ENCODE measurements at regions not wholly inside any gene's neighbourhood (a gene's known extent, or its start where the extent isn't known, plus 50 kb on each side); places are given as distances from the start of the nearest gene placed in this dataset.

DNA sequence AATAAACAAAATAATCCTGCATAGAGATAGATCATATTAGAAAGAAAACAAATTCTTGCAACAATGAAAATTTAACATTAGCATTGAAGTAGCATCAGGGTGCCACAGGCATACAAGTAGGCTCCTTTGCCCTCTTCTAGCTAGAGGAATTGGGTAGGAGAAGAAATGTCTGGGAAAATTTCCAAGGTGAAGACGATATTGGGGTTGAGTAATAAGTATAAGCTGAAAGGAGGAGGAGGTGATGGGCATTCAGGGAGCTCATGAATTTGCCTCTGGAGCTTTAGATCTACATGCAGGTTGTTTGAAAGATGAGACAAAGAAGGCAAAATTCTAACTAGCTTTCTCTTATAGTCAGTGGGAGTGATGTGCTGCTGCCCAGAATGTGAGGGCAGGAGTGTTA is 504.9 kb downstream of the CCDC85A start:
- no peak overlapping the region for H3K4me2 ChIP-seq (ENCODE audit: low read depth, low read length, poor library complexity, severe bottlenecking)
- no peak overlapping the region for H3K4me3 ChIP-seq (ENCODE audit: low read length, poor library complexity, severe bottlenecking)
- no peak overlapping the region for H2AFZ ChIP-seq (ENCODE audit: low read length)
- no peaks in the 10 kb centered on the region for H3K79me2 ChIP-seq (ENCODE audit: insufficient read depth, low read length)
- TF ChIP-seq, protein P1, sequence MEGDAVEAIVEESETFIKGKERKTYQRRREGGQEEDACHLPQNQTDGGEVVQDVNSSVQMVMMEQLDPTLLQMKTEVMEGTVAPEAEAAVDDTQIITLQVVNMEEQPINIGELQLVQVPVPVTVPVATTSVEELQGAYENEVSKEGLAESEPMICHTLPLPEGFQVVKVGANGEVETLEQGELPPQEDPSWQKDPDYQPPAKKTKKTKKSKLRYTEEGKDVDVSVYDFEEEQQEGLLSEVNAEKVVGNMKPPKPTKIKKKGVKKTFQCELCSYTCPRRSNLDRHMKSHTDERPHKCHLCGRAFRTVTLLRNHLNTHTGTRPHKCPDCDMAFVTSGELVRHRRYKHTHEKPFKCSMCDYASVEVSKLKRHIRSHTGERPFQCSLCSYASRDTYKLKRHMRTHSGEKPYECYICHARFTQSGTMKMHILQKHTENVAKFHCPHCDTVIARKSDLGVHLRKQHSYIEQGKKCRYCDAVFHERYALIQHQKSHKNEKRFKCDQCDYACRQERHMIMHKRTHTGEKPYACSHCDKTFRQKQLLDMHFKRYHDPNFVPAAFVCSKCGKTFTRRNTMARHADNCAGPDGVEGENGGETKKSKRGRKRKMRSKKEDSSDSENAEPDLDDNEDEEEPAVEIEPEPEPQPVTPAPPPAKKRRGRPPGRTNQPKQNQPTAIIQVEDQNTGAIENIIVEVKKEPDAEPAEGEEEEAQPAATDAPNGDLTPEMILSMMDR (conservative IDR thresholded peaks at IDR 0.05; ENCODE audit: low read length): no peak
- no peak for TF ChIP-seq EZH2phosphoT487 (IDR thresholded peaks at IDR 0.05; ENCODE audit: borderline replicate concordance)
- no peaks in the 10 kb centered on the region for H3K9me2 ChIP-seq (replicated peaks; ENCODE audit: low read depth, low read length)
- H3F3A ChIP-seq (ENCODE audit: low read depth): no peaks in the 10 kb centered on the region
- H3K36me3 ChIP-seq (ENCODE audit: insufficient read depth, low read length): no peaks in the 10 kb centered on the region
- H3K9me3 ChIP-seq (ENCODE audit: insufficient read depth, low read depth, low read length): no peaks in the 10 kb centered on the region
- H4K20me1 ChIP-seq (ENCODE audit: insufficient read depth, low read length, poor library complexity, severe bottlenecking): no peaks in the 10 kb centered on the region
- no peaks in the 10 kb centered on the region for H3K4me1 ChIP-seq (ENCODE audit: insufficient read depth, low read length, poor library complexity, severe bottlenecking)
- H3K9ac ChIP-seq (ENCODE audit: low read depth, low read length, poor library complexity, severe bottlenecking): no peak overlapping the region
- no peaks in the 10 kb centered on the region for H3K27me3 ChIP-seq (ENCODE audit: insufficient read depth, low read length, poor library complexity, severe bottlenecking)

DNA sequence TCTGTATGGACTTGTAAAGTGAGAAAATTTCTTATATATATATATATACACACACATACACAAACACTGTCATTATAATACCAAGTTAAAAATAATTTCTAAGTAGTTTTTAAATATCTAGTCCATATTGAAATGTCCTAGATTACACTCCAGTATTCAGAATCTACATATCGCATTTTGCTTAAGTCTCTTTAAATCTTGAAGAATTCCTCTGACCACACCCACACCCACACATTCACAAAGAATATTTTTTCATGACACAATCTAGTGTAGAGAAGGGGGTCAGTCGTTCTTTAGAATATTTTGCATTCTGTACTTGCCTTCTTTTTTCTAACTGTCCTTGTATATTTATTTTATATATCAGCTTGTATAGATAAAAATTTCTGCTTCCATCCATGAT is 509.7 kb downstream of the CCDC85A start:
- Histone ChIP-seq H3K9me3 (ENCODE audit: insufficient read depth, low read depth, low read length) (no peaks in the 10 kb centered on the region), H3K4me2 (ENCODE audit: low read depth, low read length, poor library complexity, severe bottlenecking) (no peak overlapping the region), H3K79me2 (ENCODE audit: insufficient read depth, low read length) (no peaks in the 10 kb centered on the region), H3F3A (ENCODE audit: low read depth) (no peaks in the 10 kb centered on the region), H3K4me1 (ENCODE audit: insufficient read depth, low read length, poor library complexity, severe bottlenecking) (no peaks in the 10 kb centered on the region), H3K36me3 (ENCODE audit: insufficient read depth, low read length) (no peaks in the 10 kb centered on the region), H3K9ac (ENCODE audit: low read depth, low read length, poor library complexity, severe bottlenecking) (no peak overlapping the region), H3K27me3 (ENCODE audit: insufficient read depth, low read length, poor library complexity, severe bottlenecking) (no peaks in the 10 kb centered on the region), H4K20me1 (ENCODE audit: insufficient read depth, low read length, poor library complexity, severe bottlenecking) (no peaks in the 10 kb centered on the region), H3K4me3 (ENCODE audit: low read length, poor library complexity, severe bottlenecking) (no peak overlapping the region), H2AFZ (ENCODE audit: low read length) (no peak overlapping the region), H3K9me2 (replicated peaks; ENCODE audit: low read depth, low read length) (no peaks in the 10 kb centered on the region)
- TF ChIP-seq EZH2phosphoT487 (IDR thresholded peaks at IDR 0.05; ENCODE audit: borderline replicate concordance): no peak
- TF ChIP-seq, protein P1 (conservative IDR thresholded peaks at IDR 0.05; ENCODE audit: low read length): no peak

DNA sequence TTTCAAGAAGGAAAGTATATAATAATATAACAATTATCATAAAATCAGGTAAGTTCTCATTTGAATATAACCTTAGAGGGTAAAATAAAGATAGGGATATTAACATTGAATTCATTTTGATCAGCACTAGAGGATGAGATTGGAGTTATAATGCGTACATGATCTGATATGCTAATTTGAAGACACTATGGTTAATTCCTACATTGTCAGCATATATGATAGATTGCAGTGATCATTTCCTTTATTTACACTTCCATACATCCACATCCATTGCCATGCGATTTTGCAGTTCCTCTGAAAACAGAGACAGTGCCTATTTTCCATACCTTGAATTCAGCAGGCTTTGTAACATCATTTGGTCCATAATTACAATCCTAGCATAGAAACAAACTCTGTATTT is 519.2 kb downstream of the CCDC85A start:
- TF ChIP-seq, protein P1 (conservative IDR thresholded peaks at IDR 0.05; ENCODE audit: low read length): no peak
- TF ChIP-seq EZH2phosphoT487 (IDR thresholded peaks at IDR 0.05; ENCODE audit: borderline replicate concordance): no peak
- H3K4me1 ChIP-seq (ENCODE audit: insufficient read depth, low read length, poor library complexity, severe bottlenecking): no peaks in the 10 kb centered on the region
- H3F3A ChIP-seq (ENCODE audit: low read depth): no peaks in the 10 kb centered on the region
- no peak overlapping the region for H3K9ac ChIP-seq (ENCODE audit: low read depth, low read length, poor library complexity, severe bottlenecking)
- H3K27me3 ChIP-seq (ENCODE audit: insufficient read depth, low read length, poor library complexity, severe bottlenecking): no peaks in the 10 kb centered on the region
- no peaks in the 10 kb centered on the region for H4K20me1 ChIP-seq (ENCODE audit: insufficient read depth, low read length, poor library complexity, severe bottlenecking)
- no peaks in the 10 kb centered on the region for H3K9me2 ChIP-seq (replicated peaks; ENCODE audit: low read depth, low read length)
- no peak overlapping the region for H3K4me2 ChIP-seq (ENCODE audit: low read depth, low read length, poor library complexity, severe bottlenecking)
- no peak overlapping the region for H2AFZ ChIP-seq (ENCODE audit: low read length)
- H3K36me3 ChIP-seq (ENCODE audit: insufficient read depth, low read length): no peaks in the 10 kb centered on the region
- no peaks in the 10 kb centered on the region for H3K79me2 ChIP-seq (ENCODE audit: insufficient read depth, low read length)
- no peaks in the 10 kb centered on the region for H3K9me3 ChIP-seq (ENCODE audit: insufficient read depth, low read depth, low read length)
- no peak overlapping the region for H3K4me3 ChIP-seq (ENCODE audit: low read length, poor library complexity, severe bottlenecking)
